GM12878 (cell line): ENCODE measurements at regions not wholly inside any gene's neighbourhood (a gene's known extent, or its start where the extent isn't known, plus 50 kb on each side); places are given as distances from the start of the nearest gene placed in this dataset.

Experiments
- ATAC-seq: fragments of 200-7000 bp; cut with Tn5 transposase; 3 replicates; pipeline ENCODE4 v1.9.1; 2020; ENCODE audit warnings: mild to moderate bottlenecking, moderate library complexity
- BruUV-seq: library from RNA; stranded (reverse); fragments of 400-500 nt; replicated peaks from 2 replicates; lab custom pipeline; 2021; lab: Mats Ljungman, UMichigan
- CTCF ChIA-PET: fragments of 300-600 bp; sonication (Branson Sonifier 250); formaldehyde crosslinking; extraction: SDS; loops from one replicate; lab custom pipeline; 2021; ENCODE audit warnings: inconsistent platforms; lab: Yijun Ruan, JAX
- POLR2A ChIA-PET: fragments of 350-600 bp; formaldehyde crosslinking; extraction: SDS; loops from one replicate; lab custom pipeline; 2021; ENCODE audit warnings: inconsistent platforms; lab: Charles Lee
- RAD21 ChIA-PET: fragments of 300-600 bp; sonication (Branson Sonifier 250); formaldehyde crosslinking; loops from one replicate; lab custom pipeline; 2023; ENCODE audit warnings: antibody characterized with exemption; ENCODE audit not compliant: unreplicated experiment; lab: Charles Lee
- SMC1A ChIA-PET: fragments of 300-600 bp; sonication (Branson Sonifier 250); formaldehyde crosslinking; loops from one replicate; lab custom pipeline; 2023; ENCODE audit not compliant: unreplicated experiment, uncharacterized antibody; lab: Charles Lee
- DNase-seq: peaks from one replicate; pipeline ENCODE4 v3.0.0-alpha.2; 2011; ENCODE audit warnings: low read depth, low spot score
- FAIRE-seq: peaks from 3 replicates; lab custom pipeline; 2011; peaks lifted over from hg19 to GRCh38; lab: Jason Lieb, UNC
- H2AFZ ChIP-seq: 2 replicates; pipeline ENCODE4 v1.6.0; 2011; ENCODE audit warnings: low read depth, low read length, control low read depth; ENCODE audit not compliant: control insufficient read depth
- H3K27ac ChIP-seq: 2 replicates; pipeline ENCODE4 v1.5.1; 2011; ENCODE audit warnings: control low read depth; ENCODE audit not compliant: control insufficient read depth, insufficient read depth
- H3K27me3 ChIP-seq, 2 experiments: replicated peaks in 1 of 2; 2 replicates each; pipeline versions ENCODE4 v1.6.0 to v1.6.1; 2011; ENCODE audit warnings: low read length in 1 of 2; ENCODE audit not compliant: control insufficient read depth in 2 of 2, insufficient read depth in 2 of 2
- H3K36me3 ChIP-seq, 2 experiments: 2 replicates each; pipeline ENCODE4 v1.5.1; 2011; ENCODE audit warnings: low read length in 1 of 2; ENCODE audit not compliant: control insufficient read depth in 2 of 2, insufficient read depth in 2 of 2
- H3K4me1 ChIP-seq: 2 replicates; pipeline ENCODE4 v1.6.1; 2011; ENCODE audit warnings: mild to moderate bottlenecking, low read length, moderate library complexity, mixed read lengths; ENCODE audit not compliant: control insufficient read depth, insufficient read depth
- H3K4me2 ChIP-seq: 2 replicates; pipeline ENCODE4 v1.6.0; 2011; ENCODE audit warnings: control low read depth; ENCODE audit not compliant: control insufficient read depth, insufficient read depth
- H3K4me3 ChIP-seq: fragments of 200-600 bp; sonication (generic); 2 replicates; pipeline ENCODE4 v1.5.1; 2016
- H3K79me2 ChIP-seq: 2 replicates; pipeline ENCODE4 v1.6.0; 2011; ENCODE audit warnings: low read length; ENCODE audit not compliant: control insufficient read depth, insufficient read depth
- H3K9ac ChIP-seq: 2 replicates; pipeline ENCODE4 v1.8.0; 2011; ENCODE audit warnings: low read length, control low read depth, mixed read lengths; ENCODE audit not compliant: control insufficient read depth, insufficient read depth
- H3K9me3 ChIP-seq: replicated peaks from 3 replicates; pipeline ENCODE4 v1.5.1; 2011; ENCODE audit warnings: mild to moderate bottlenecking, low read length; ENCODE audit not compliant: control insufficient read depth, insufficient read depth
- H4K20me1 ChIP-seq: 2 replicates; pipeline ENCODE4 v1.6.0; 2011; ENCODE audit not compliant: control insufficient read depth, insufficient read depth
- ATF7 ChIP-seq: fragments of 450-650 bp; IDR thresholded peaks from 2 replicates; pipeline ENCODE4 v1.6.1; 2016; ENCODE audit warnings: low read depth, mild to moderate bottlenecking
- BACH1 ChIP-seq: fragments of 450-650 bp; IDR thresholded peaks from 2 replicates; pipeline ENCODE4 v1.6.1; 2017; ENCODE audit warnings: mild to moderate bottlenecking, borderline replicate concordance
- BCL3 ChIP-seq: IDR thresholded peaks from 2 replicates; pipeline ENCODE4 v1.6.1; 2011; ENCODE audit warnings: borderline replicate concordance, low read depth, mild to moderate bottlenecking, moderate library complexity, low read length; ENCODE audit not compliant: insufficient read depth, poor library complexity, severe bottlenecking
- CBX3 ChIP-seq: fragments of 200-600 bp; sonication (generic); IDR thresholded peaks from 2 replicates; pipeline ENCODE4 v1.6.1; 2016; ENCODE audit warnings: low read depth, borderline replicate concordance
- ESRRA ChIP-seq: IDR thresholded peaks from 2 replicates; pipeline ENCODE4 v1.6.1; 2012; ENCODE audit warnings: mild to moderate bottlenecking, low read length, improper control_type of control experiment
- IRF3 ChIP-seq: fragments of 450-650 bp; IDR thresholded peaks from 2 replicates; pipeline ENCODE4 v1.6.1; 2014; ENCODE audit warnings: mild to moderate bottlenecking
- KAT2A ChIP-seq: conservative IDR thresholded peaks from 2 replicates; pipeline ENCODE4 v1.6.1; 2011; ENCODE audit warnings: low read depth, low read length; ENCODE audit not compliant: control insufficient read depth
- MAX ChIP-seq: IDR thresholded peaks from 2 replicates; pipeline ENCODE4 v1.6.1; 2012; ENCODE audit warnings: low read depth, low read length, improper control_type of control experiment
- MTA2 ChIP-seq: fragments of 450-650 bp; IDR thresholded peaks from 2 replicates; pipeline ENCODE4 v1.6.1; 2016; ENCODE audit warnings: low read depth, mild to moderate bottlenecking, moderate library complexity
- NBN ChIP-seq: fragments of 450-650 bp; IDR thresholded peaks from 2 replicates; pipeline ENCODE4 v1.6.1; 2016
- NFYB ChIP-seq: IDR thresholded peaks from 2 replicates; pipeline ENCODE4 v1.6.1; 2011; ENCODE audit warnings: low read depth, mild to moderate bottlenecking, low read length, improper control_type of control experiment, moderate library complexity; ENCODE audit not compliant: insufficient read depth
- NRF1 ChIP-seq: conservative IDR thresholded peaks from 2 replicates; pipeline ENCODE4 v1.6.1; 2011; ENCODE audit warnings: mild to moderate bottlenecking, low read depth, low read length, improper control_type of control experiment
- RUNX3 ChIP-seq: IDR thresholded peaks from 2 replicates; pipeline ENCODE4 v1.6.1; 2012; ENCODE audit warnings: low read length, inconsistent platforms
- SIN3A ChIP-seq: IDR thresholded peaks from 2 replicates; pipeline ENCODE4 v1.6.1; 2012; ENCODE audit warnings: low read depth, low read length, improper control_type of control experiment
- SMARCA5 ChIP-seq: fragments of 450-650 bp; IDR thresholded peaks from 2 replicates; pipeline ENCODE4 v1.6.1; 2017; ENCODE audit warnings: mild to moderate bottlenecking
- SUZ12 ChIP-seq: fragments of 200-600 bp; sonication (generic); IDR thresholded peaks from one replicate; pipeline ENCODE4 v1.6.1; 2018; ENCODE audit warnings: antibody characterized with exemption, mild to moderate bottlenecking; ENCODE audit not compliant: unreplicated experiment
- TCF12 ChIP-seq: IDR thresholded peaks from 2 replicates; pipeline ENCODE4 v1.6.1; 2011; ENCODE audit warnings: low read depth, mild to moderate bottlenecking, low read length
- ZBTB4 ChIP-seq: fragments of 450-650 bp; formaldehyde crosslinking; IDR thresholded peaks from 2 replicates; pipeline ENCODE4 v1.4.0; 2022; ENCODE audit warnings: mild to moderate bottlenecking, moderate library complexity
- ZNF24 ChIP-seq: fragments of 450-650 bp; IDR thresholded peaks from 2 replicates; pipeline ENCODE4 v1.6.1; 2017; ENCODE audit warnings: antibody characterized with exemption, mild to moderate bottlenecking
- WGBS: methylation state at CpG from one replicate; pipeline ENCODE4 v1.1.6; 2016; ENCODE audit warnings: low lambda C conversion rate; ENCODE audit not compliant: insufficient replicate concordance, insufficient coverage; ENCODE audit errors: missing lambda C conversion rate; 5-methylcytosine and 5-hydroxymethylcytosine counted together
- in situ Hi-C: fragments of 300-500 bp; cut with MboI; formaldehyde crosslinking; loops from 9 replicates; pipeline ENCODE4 v1.14.3; 2018; ENCODE audit warnings: mixed read lengths
- intact Hi-C: fragments of 100-400 bp; cut with micrococcal nuclease; formaldehyde crosslinking; loops from one replicate; pipeline ENCODE4 v1.14.2; 2022; ENCODE audit not compliant: unreplicated experiment

GRCh38 chr11:90438069-90438468 lies 215.2 kb upstream of the CHORDC1 start:
- POLR2A ChIA-PET, result no interaction called here
- H3K4me1 ChIP-seq, result no peaks in the 10 kb centered on the region
- TF ChIP-seq IRF3 (no peak), ATF7 (no peak), KAT2A (no peak), SIN3A (no peak), SMARCA5 (no peak), NBN (no peak), NRF1 (no peak), SUZ12 (no peak), RUNX3 (no peak), MTA2 (no peak), MAX (no peak), ZNF24 (no peak), BACH1 (no peak), CBX3 (no peak), BCL3 (no peak), ZBTB4 (CRISPR knock-in tag) (no peak), NFYB (no peak), TCF12 (no peak), ESRRA (no peak)

More at GRCh38 chr11:90438069-90438468, 215.2 kb upstream of the CHORDC1 start:
- no peak for DNase-seq
- Histone ChIP-seq H3K9ac (no peak overlapping the region), H3K79me2 (no peaks in the 10 kb centered on the region), H3K4me3 (no peak overlapping the region), H3K9me3 (no peaks in the 10 kb centered on the region), H3K27me3 (no peaks in the 10 kb centered on the region), H4K20me1 (no peaks in the 10 kb centered on the region), H2AFZ (no peak overlapping the region), H3K36me3 (no peaks in the 10 kb centered on the region), H3K4me2 (no peak overlapping the region), H3K27ac (no peak overlapping the region)
- intact Hi-C loops, result loop anchor here (10.0 kb wide), 1 partner anchor 153 kb away; no protein-coding TSS in a partner anchor
- FAIRE-seq, result no peak
- ChIA-PET SMC1A (interaction anchor here (1.6 kb wide), 1 partner anchor 128 kb away, joined by 3 read pairs; no protein-coding TSS in a partner anchor), CTCF (interaction anchor here (0.8 kb wide), 1 partner anchor 128 kb away, joined by 5 read pairs; no protein-coding TSS in a partner anchor), RAD21 (no interaction called here)
- in situ Hi-C loops, result no loop called here
- 71% methylated on average over 4 of the region's 4 CpGs for WGBS
- ATAC-seq, result no peak
- no TSS peak for BruUV-seq
